ENCODE measurements at regions not wholly inside any gene's neighbourhood (a gene's known extent, or its start where the extent isn't known, plus 50 kb on each side); places are given as distances from the start of the nearest gene placed in this dataset.

- no peak for TF ChIP-seq POLR2A (IDR thresholded peaks at IDR 0.05)
- TF ChIP-seq CTCF (IDR thresholded peaks at IDR 0.05): no peak
Measured at GRCh38 chr1:182303778-182304177, 87.8 kb downstream of the GLUL start.

Data from lower leg skin (tissue), 3 donors.